Transverse colon (tissue), 4 donors: ENCODE measurements at regions not wholly inside any gene's neighbourhood (a gene's known extent, or its start where the extent isn't known, plus 50 kb on each side); places are given as distances from the start of the nearest gene placed in this dataset.

Experiments used
- DNase-seq: peaks from one replicate; pipeline ENCODE4 v3.0.0-alpha.2; 2019
- H3K27ac ChIP-seq, 4 donors: fragments of 200-600 bp; sonication (generic); 2 replicates each; pipeline ENCODE4 v1.5.1; 2016 to 2018; ENCODE audit warnings: inconsistent platforms in 4 of 4
- H3K27me3 ChIP-seq: fragments of 200-600 bp; sonication (generic); 2 replicates; pipeline ENCODE4 v1.5.1; 2017; ENCODE audit warnings: inconsistent platforms
- H3K36me3 ChIP-seq, 4 donors: fragments of 200-600 bp; sonication (generic); 2 replicates each; pipeline ENCODE4 v1.5.1; 2017 to 2019; ENCODE audit warnings: inconsistent platforms in 4 of 4
- H3K4me1 ChIP-seq, 4 donors: fragments of 200-600 bp; sonication (generic); 2 replicates each; pipeline ENCODE4 v1.5.1; 2017 to 2020; ENCODE audit warnings: inconsistent platforms in 4 of 4
- H3K4me3 ChIP-seq, 4 donors: fragments of 200-600 bp; sonication (generic); 1 replicate in 1 of 4; 2 replicates in 3 of 4; pipeline versions ENCODE4 v1.5.1 to v1.6.1; 2017 to 2019; ENCODE audit warnings: inconsistent platforms in 4 of 4
- H3K9me3 ChIP-seq, 2 donors: fragments of 200-600 bp; sonication (generic); 2 replicates each; pipeline ENCODE4 v1.5.1; 2017 to 2019; ENCODE audit warnings: inconsistent platforms in 2 of 2
- EP300 ChIP-seq: sonication (generic); formaldehyde crosslinking; IDR thresholded peaks from one replicate; pipeline ENCODE4 v1.6.1; 2017; ENCODE audit warnings: antibody characterized with exemption, low read depth
- POLR2A ChIP-seq: fragments of 450-650 bp; IDR thresholded peaks from one replicate; pipeline ENCODE4 v1.6.1; 2016; ENCODE audit warnings: antibody characterized with exemption, mild to moderate bottlenecking, moderate library complexity
- POLR2AphosphoS5 ChIP-seq, 3 donors: sonication (generic); formaldehyde crosslinking; IDR thresholded peaks; one replicate each; pipeline ENCODE4 v1.6.1; 2016; ENCODE audit warnings: antibody characterized with exemption in 3 of 3
- WGBS, 2 donors: methylation state at CpG; one replicate each; pipeline ENCODE4 v1.1.5; 2018; ENCODE audit warnings: low coverage in 1 of 2; 5-methylcytosine and 5-hydroxymethylcytosine counted together
- in situ Hi-C, 4 donors: fragments of 200-750 bp; cut with MboI; loops; one replicate each; pipeline versions ENCODE4 v1.15.0 to v1.15.1; 2017; ENCODE audit warnings: low sequenced_read_pairs in 3 of 4, low pct_ligation_motif_present in 1 of 4, low pct_unique_long_range_greater_than_20kb in 1 of 4
- intact Hi-C: fragments of 100-400 bp; cut with DNase I; formaldehyde crosslinking; loops from one replicate; pipeline ENCODE4 v1.15.1; 2023; ENCODE audit warnings: low total_unique reads
- TF ChIP-seq, protein P1 (sequence below), 5 experiments: fragments of 200-600 bp in 3 of 5; fragments of 450-650 bp in 2 of 5; sonication (generic) in 3 of 5; IDR thresholded peaks; 1 replicate in 2 of 5; 2 replicates in 3 of 5; pipeline ENCODE4 v1.5.1; 2016 to 2017; ENCODE audit warnings: antibody characterized with exemption in 5 of 5, inconsistent platforms in 3 of 5, mild to moderate bottlenecking in 2 of 5, moderate library complexity in 1 of 5

DNA sequence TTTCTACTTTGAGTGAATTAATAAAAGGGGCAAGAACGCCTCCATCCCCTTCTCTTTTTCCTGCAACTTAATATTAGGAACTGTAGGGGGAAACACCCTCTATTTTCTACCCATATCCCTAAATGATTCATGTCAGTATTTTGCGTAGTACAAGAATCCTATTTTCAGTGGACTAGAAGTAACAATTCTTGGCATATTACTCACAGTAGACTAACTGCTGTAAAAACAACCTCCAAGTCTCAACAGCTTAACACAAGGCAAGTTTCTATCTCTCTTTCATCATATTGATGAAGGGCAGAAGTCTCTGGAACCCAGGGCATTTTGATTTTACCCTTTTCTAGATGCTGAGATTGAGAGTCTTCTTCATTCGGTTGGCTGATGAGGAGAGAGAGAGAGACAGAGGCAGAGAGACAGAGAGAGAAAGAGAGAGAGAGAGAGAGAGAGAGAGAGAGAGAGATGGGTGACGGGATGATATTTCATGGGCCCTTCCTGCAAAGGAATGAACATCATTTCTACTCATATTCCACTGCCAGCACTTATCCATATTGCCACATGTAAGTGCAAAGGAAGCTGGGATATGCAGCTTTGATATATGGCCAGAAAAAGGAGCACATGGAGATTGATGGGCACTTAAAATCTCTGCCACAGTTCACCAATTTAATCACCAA lies 481.6 kb downstream of the LPIN1 start:
- no peaks in the 10 kb centered on the region for H3K4me1 ChIP-seq
- no peak for DNase-seq
- intact Hi-C loops = no loop called here
- H3K36me3 ChIP-seq = no peaks in the 10 kb centered on the region
- no peaks in the 10 kb centered on the region for H3K27me3 ChIP-seq
- H3K27ac ChIP-seq = no peak overlapping the region
- 83 to 88% methylated on average over 4 of the region's 4 CpGs for WGBS, 2 donors
- TF ChIP-seq, protein P1, sequence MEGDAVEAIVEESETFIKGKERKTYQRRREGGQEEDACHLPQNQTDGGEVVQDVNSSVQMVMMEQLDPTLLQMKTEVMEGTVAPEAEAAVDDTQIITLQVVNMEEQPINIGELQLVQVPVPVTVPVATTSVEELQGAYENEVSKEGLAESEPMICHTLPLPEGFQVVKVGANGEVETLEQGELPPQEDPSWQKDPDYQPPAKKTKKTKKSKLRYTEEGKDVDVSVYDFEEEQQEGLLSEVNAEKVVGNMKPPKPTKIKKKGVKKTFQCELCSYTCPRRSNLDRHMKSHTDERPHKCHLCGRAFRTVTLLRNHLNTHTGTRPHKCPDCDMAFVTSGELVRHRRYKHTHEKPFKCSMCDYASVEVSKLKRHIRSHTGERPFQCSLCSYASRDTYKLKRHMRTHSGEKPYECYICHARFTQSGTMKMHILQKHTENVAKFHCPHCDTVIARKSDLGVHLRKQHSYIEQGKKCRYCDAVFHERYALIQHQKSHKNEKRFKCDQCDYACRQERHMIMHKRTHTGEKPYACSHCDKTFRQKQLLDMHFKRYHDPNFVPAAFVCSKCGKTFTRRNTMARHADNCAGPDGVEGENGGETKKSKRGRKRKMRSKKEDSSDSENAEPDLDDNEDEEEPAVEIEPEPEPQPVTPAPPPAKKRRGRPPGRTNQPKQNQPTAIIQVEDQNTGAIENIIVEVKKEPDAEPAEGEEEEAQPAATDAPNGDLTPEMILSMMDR (IDR thresholded peaks at IDR 0.05) = no peak
- TF ChIP-seq EP300 = no peak
- TF ChIP-seq POLR2AphosphoS5 (IDR thresholded peaks at IDR 0.05) = no peak
- TF ChIP-seq POLR2A = no peak
- in situ Hi-C loops = no loop called here
- H3K4me3 ChIP-seq = no peak overlapping the region
- peaks cover 0 to 17% of the 10 kb centered on the region in 2 donors for H3K9me3 ChIP-seq

DNA sequence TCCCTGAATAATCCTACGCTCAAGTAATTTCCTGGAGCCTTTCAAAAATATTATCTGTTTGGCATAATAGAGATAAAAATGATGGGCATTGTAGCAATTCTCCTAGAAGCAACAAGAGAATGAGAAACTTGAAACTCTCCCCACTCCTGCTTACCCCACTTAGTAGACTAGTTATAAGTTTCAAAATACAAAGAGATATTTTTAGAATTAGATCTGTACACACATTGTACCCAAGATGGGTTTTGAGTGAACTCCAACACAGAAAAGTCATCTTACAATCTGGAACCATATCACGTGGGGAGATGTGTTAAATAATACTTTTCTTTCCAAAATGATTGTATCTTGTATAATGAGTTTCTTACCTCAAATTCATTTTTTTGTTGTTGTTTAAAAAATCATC lies 484.9 kb downstream of the LPIN1 start:
- DNase-seq = no peak
- Histone ChIP-seq H3K9me3 (no peaks in the 10 kb centered on the region), H3K27me3 (no peaks in the 10 kb centered on the region), H3K4me1 (no peaks in the 10 kb centered on the region), H3K36me3 (no peaks in the 10 kb centered on the region), H3K27ac (no peak overlapping the region), H3K4me3 (no peak overlapping the region)
- TF ChIP-seq, protein P1 (IDR thresholded peaks at IDR 0.05) = no peak
- TF ChIP-seq EP300 = no peak
- TF ChIP-seq POLR2AphosphoS5 (IDR thresholded peaks at IDR 0.05) = no peak
- no peak for TF ChIP-seq POLR2A
- in situ Hi-C loops = no loop called here
- 82 to 85% methylated on average over 2 of the region's 2 CpGs for WGBS, 2 donors
- intact Hi-C loops = no loop called here

DNA sequence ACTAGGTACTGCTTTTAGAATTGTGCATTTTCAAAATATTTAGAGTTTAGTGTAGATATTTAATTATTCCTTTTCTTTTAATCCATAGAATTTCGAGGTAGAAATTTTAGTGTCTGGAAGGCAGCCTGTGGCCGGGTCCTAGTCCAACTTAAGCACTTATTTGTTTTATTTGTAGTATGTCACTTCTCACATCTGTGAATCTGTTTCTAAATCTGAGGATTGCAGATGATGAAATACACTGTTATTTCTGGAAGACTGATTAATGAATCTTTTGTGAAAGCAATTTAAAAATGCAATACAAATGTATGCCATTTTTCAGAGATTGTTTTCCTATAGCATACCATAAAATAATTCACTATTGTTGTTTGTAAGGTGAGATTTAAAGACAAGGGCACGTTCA lies 483.9 kb upstream of the TRIB2 start:
- no peak for DNase-seq
- intact Hi-C loops = no loop called here
- H3K27me3 ChIP-seq = no peaks in the 10 kb centered on the region
- H3K4me3 ChIP-seq = no peak overlapping the region
- H3K36me3 ChIP-seq = no peaks in the 10 kb centered on the region
- no peaks in the 10 kb centered on the region for H3K4me1 ChIP-seq
- in situ Hi-C loops = no loop called here
- no peak overlapping the region for H3K27ac ChIP-seq
- no peak for TF ChIP-seq POLR2A
- no peak for TF ChIP-seq POLR2AphosphoS5 (IDR thresholded peaks at IDR 0.05)
- TF ChIP-seq EP300 = no peak
- TF ChIP-seq, protein P1 (IDR thresholded peaks at IDR 0.05) = no peak
- no peaks in the 10 kb centered on the region for H3K9me3 ChIP-seq
- 54 to 67% methylated on average over 3 of the region's 3 CpGs for WGBS, 2 donors

DNA sequence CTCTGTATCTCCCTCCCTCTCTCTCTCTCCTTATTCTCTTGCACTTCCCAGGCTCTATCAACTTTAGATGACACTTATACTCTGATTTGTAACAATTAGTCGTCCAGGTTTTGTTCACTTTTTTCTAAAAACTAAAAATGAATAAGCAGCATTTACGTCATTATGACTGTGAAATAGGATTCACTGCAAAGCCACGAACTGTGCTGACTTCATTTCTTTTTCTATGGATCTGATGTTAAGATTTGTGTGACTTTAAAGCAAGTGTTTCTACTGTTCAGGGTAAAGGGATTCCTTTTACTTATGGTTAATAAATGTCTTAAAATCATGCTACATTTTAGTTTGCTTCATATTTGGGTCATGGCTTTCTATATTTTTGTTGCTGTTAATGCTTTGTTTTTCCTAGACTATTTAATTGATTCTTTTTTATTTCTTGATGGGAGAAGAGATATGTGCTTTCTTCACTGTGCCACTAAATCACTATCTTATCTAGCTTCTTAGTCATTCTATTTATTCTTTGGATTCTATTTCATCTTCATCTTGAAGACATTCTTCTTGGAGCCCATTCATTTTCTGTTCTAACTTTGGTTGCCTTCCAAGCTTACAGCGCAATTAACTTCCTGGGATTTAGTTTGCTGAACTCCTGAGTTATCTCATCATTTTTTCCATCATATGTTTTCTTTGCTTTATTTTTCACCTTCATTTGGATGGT lies 480.4 kb upstream of the TRIB2 start:
- DNase-seq = no peak
- no peaks in the 10 kb centered on the region for H3K4me1 ChIP-seq
- TF ChIP-seq POLR2A = no peak
- TF ChIP-seq EP300 = no peak
- TF ChIP-seq, protein P1 (IDR thresholded peaks at IDR 0.05) = no peak
- no peak for TF ChIP-seq POLR2AphosphoS5 (IDR thresholded peaks at IDR 0.05)
- H3K36me3 ChIP-seq = no peaks in the 10 kb centered on the region
- no peaks in the 10 kb centered on the region for H3K27me3 ChIP-seq
- no peaks in the 10 kb centered on the region for H3K9me3 ChIP-seq
- intact Hi-C loops (no loop called here), in situ Hi-C loops (no loop called here)
- 59 to 75% methylated on average over 4 of the region's 4 CpGs for WGBS, 2 donors
- no peak overlapping the region for H3K4me3 ChIP-seq
- no peak overlapping the region for H3K27ac ChIP-seq
